Erythroblast (primary cell): ENCODE measurements at regions not wholly inside any gene's neighbourhood (a gene's known extent, or its start where the extent isn't known, plus 50 kb on each side); places are given as distances from the start of the nearest gene placed in this dataset.

ENCODE experiments used
- GATA1 ChIP-seq: IDR thresholded peaks from 2 replicates; pipeline ENCODE4 v1.6.1; 2011; ENCODE audit warnings: low read depth, mild to moderate bottlenecking, control low read depth, low read length, moderate library complexity
- POLR2A ChIP-seq: IDR thresholded peaks from 2 replicates; pipeline ENCODE4 v1.6.1; 2011; ENCODE audit warnings: mild to moderate bottlenecking, low read length

- TF ChIP-seq POLR2A, result no peak
- TF ChIP-seq GATA1, result no peak
Observed at GRCh38 chr2:12895017-12895416, 178.3 kb downstream of the TRIB2 start.
